ENCODE measurements at regions not wholly inside any gene's neighbourhood (a gene's known extent, or its start where the extent isn't known, plus 50 kb on each side); places are given as distances from the start of the nearest gene placed in this dataset.

DNA sequence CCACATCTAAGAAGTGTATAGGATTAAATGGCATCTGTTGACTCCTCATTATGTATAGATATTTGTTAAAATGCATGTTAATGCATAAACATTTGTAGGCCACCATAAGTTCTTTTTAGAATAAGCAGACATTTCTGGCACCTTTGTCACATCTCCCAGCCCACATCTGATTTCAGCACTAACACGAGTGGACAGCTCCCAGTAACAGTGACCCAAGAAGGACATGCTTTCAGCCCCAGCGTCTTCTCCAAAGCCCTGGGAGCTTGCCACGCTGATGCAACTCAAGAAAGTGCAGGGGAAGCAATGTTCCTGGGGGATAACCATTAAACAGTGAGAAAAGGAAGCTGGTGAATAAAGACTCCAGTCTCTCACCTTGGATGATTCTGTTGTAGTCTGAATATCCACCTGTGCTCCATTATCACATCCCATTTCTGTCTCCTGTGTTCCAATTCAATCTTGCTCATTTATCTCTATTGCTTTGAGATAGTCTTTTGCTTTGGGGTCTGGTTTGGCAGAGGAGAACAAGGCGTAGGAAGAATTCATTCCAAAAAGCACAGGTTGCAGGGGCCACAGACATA, 182.6 kb upstream of the THSD7B start:
- TF ChIP-seq, protein P1, sequence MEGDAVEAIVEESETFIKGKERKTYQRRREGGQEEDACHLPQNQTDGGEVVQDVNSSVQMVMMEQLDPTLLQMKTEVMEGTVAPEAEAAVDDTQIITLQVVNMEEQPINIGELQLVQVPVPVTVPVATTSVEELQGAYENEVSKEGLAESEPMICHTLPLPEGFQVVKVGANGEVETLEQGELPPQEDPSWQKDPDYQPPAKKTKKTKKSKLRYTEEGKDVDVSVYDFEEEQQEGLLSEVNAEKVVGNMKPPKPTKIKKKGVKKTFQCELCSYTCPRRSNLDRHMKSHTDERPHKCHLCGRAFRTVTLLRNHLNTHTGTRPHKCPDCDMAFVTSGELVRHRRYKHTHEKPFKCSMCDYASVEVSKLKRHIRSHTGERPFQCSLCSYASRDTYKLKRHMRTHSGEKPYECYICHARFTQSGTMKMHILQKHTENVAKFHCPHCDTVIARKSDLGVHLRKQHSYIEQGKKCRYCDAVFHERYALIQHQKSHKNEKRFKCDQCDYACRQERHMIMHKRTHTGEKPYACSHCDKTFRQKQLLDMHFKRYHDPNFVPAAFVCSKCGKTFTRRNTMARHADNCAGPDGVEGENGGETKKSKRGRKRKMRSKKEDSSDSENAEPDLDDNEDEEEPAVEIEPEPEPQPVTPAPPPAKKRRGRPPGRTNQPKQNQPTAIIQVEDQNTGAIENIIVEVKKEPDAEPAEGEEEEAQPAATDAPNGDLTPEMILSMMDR (conservative IDR thresholded peaks at IDR 0.05) = no peak
- TF ChIP-seq EZH2 (IDR thresholded peaks at IDR 0.05; ENCODE audit: low read depth) = no peak
